ENCODE measurements at regions not wholly inside any gene's neighbourhood (a gene's known extent, or its start where the extent isn't known, plus 50 kb on each side); places are given as distances from the start of the nearest gene placed in this dataset.

DNA sequence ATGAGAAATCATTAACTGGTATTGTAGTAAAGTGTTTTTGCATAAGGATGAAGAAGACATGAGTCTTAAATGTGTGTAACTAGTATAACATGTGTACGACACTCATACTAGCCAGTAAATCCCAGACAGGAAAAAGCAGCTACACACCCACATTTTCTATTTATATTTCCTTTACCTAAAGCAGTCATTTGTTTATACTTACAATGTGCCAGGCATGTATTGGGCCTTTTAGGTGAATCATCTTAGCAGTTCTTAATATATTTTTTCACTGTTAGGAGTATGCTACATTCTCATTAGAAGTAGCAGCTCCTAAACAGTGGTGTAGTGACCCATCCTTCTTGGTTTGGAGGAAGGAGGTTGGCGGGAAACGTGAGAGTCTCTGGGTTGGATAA, 55.8 kb upstream of the TMC1 start:
- Histone ChIP-seq H3K4me2 (ENCODE audit: insufficient read depth, insufficient read length, low read length) (no peak overlapping the region), H4K20me1 (ENCODE audit: control insufficient read depth, insufficient read depth, insufficient read length) (no peaks in the 10 kb centered on the region)
- no CpG with 5 or more reads among the region's 3 CpGs for WGBS (ENCODE audit: extremely low coverage, insufficient read length, low lambda C conversion rate)

More for the DNA sequence above, 55.8 kb upstream of the TMC1 start:
- peaks cover 3 to 6% of the 10 kb centered on the region in 2 experiments; a peak in 2 of 4 replicates for H3K4me1 Mint-ChIP-seq
- Histone ChIP-seq H2BK120ac (ENCODE audit: low read depth, low read length, poor library complexity, severe bottlenecking) (no peak overlapping the region), H3K23ac (ENCODE audit: insufficient read length, low read depth, low read length) (no peak overlapping the region), H4K5ac (ENCODE audit: insufficient read length, low read depth, low read length) (no peak overlapping the region), H3K18ac (ENCODE audit: insufficient read length, low read depth, low read length) (no peak overlapping the region), H2AK5ac (ENCODE audit: insufficient read length, low read length) (no peak overlapping the region), H3K4ac (ENCODE audit: low read depth, low read length) (no peak overlapping the region), H2BK20ac (ENCODE audit: low read depth, low read length, poor library complexity, severe bottlenecking) (no peak overlapping the region), H3K79me2 (ENCODE audit: insufficient read depth, low read length) (no peaks in the 10 kb centered on the region), H2BK15ac (ENCODE audit: low read depth, low read length) (no peak overlapping the region), H2AFZ (ENCODE audit: low read length) (no peak overlapping the region), H2BK12ac (ENCODE audit: insufficient read length, low read depth, low read length) (no peak overlapping the region), H3K9ac (ENCODE audit: extremely low read depth, insufficient read length, low read length) (no peak overlapping the region), H3K4me1 (ENCODE audit: insufficient read depth, low read length) (no peaks in the 10 kb centered on the region), H3K9me3 (ENCODE audit: control insufficient read depth, low read depth, low read length) (no peaks in the 10 kb centered on the region), H2BK5ac (ENCODE audit: insufficient read length, low read length) (no peak overlapping the region), H4K91ac (ENCODE audit: insufficient read length, low read depth, low read length) (no peak overlapping the region), H3T11ph (ENCODE audit: low read length) (no peak overlapping the region), H3K27ac (ENCODE audit: insufficient read length, low read depth, low read length) (no peak overlapping the region), H3K14ac (ENCODE audit: insufficient read depth, low read length) (no peak overlapping the region), H3K56ac (ENCODE audit: insufficient read length, low read depth, low read length) (no peak overlapping the region), H3K79me1 (ENCODE audit: insufficient read depth, low read depth, low read length, poor library complexity, severe bottlenecking) (no peaks in the 10 kb centered on the region), H3K23me2 (ENCODE audit: insufficient read length, low read depth, low read length, poor library complexity, severe bottlenecking) (no peaks in the 10 kb centered on the region), H3K27me3 (ENCODE audit: insufficient read depth, low read length) (no peaks in the 10 kb centered on the region), H4K8ac (replicated peaks; ENCODE audit: insufficient read length, low read depth, low read length) (no peak overlapping the region)
- H3K27me3 Mint-ChIP-seq (ENCODE audit: low read depth): no peaks in the 10 kb centered on the region
- TF ChIP-seq, protein P1, sequence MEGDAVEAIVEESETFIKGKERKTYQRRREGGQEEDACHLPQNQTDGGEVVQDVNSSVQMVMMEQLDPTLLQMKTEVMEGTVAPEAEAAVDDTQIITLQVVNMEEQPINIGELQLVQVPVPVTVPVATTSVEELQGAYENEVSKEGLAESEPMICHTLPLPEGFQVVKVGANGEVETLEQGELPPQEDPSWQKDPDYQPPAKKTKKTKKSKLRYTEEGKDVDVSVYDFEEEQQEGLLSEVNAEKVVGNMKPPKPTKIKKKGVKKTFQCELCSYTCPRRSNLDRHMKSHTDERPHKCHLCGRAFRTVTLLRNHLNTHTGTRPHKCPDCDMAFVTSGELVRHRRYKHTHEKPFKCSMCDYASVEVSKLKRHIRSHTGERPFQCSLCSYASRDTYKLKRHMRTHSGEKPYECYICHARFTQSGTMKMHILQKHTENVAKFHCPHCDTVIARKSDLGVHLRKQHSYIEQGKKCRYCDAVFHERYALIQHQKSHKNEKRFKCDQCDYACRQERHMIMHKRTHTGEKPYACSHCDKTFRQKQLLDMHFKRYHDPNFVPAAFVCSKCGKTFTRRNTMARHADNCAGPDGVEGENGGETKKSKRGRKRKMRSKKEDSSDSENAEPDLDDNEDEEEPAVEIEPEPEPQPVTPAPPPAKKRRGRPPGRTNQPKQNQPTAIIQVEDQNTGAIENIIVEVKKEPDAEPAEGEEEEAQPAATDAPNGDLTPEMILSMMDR (conservative IDR thresholded peaks at IDR 0.05): no peak
- no peak overlapping the region for H3K27ac Mint-ChIP-seq
- no peaks in the 10 kb centered on the region for H3K9me3 Mint-ChIP-seq
- DNase-seq: no peak
- no peaks in the 10 kb centered on the region for H3K36me3 Mint-ChIP-seq (ENCODE audit: insufficient read depth in 1 of 3, low read depth in 3 of 3)
- no peak overlapping the region for H3K4me3 Mint-ChIP-seq
